HCT116 (cell line): ENCODE measurements at regions not wholly inside any gene's neighbourhood (a gene's known extent, or its start where the extent isn't known, plus 50 kb on each side); places are given as distances from the start of the nearest gene placed in this dataset.

Experiments
- ATAC-seq: fragments of 200-7000 bp; cut with Tn5 transposase; 2 replicates; pipeline ENCODE4 v1.9.1; 2020; ENCODE audit warnings: mild to moderate bottlenecking, moderate library complexity
- BruUV-seq: library from RNA; stranded (reverse); fragments of 400-500 nt; replicated peaks from 2 replicates; lab custom pipeline; 2021; lab: Mats Ljungman, UMichigan
- CTCF ChIA-PET: fragments of 300-600 bp; sonication (Branson Sonifier 250); formaldehyde crosslinking; loops from one replicate; lab custom pipeline; 2021; ENCODE audit warnings: antibody characterized with exemption; lab: Charles Lee
- POLR2A ChIA-PET: fragments of 300-600, 350-600 bp; sonication (Branson Sonifier 250); formaldehyde crosslinking; loops from one replicate; lab custom pipeline; 2021; ENCODE audit warnings: antibody characterized with exemption; lab: Charles Lee
- RAD21 ChIA-PET, 2 experiments: fragments of 300-600 bp; sonication (Branson Sonifier 250); formaldehyde crosslinking; loops; one replicate each; lab custom pipeline; 2023; ENCODE audit warnings: low total read pairs in 2 of 2; ENCODE audit not compliant: uncharacterized antibody in 2 of 2, unreplicated experiment in 2 of 2, low non-redundant PET in 1 of 2; lab: Charles Lee
- DNase-seq: peaks from one replicate; pipeline ENCODE4 v3.0.0-alpha.2; 2010; ENCODE audit warnings: low read depth, low spot score
- H2AFZ ChIP-seq: fragments of 200-600 bp; shearing (Covaris generic), sonication (generic); 2 replicates; pipeline ENCODE4 v1.6.1; 2017; ENCODE audit warnings: low read depth, mixed run types, mixed read lengths, antibody characterized with exemption, low read length; ENCODE audit not compliant: poor library complexity, severe bottlenecking
- H3K27ac ChIP-seq: 2 replicates; pipeline ENCODE4 v1.5.1; 2012; ENCODE audit warnings: low read depth, low read length
- H3K27me3 ChIP-seq: fragments of 200-600 bp; sonication (generic); 2 replicates; pipeline ENCODE4 v1.6.1; 2016; ENCODE audit warnings: mixed run types, low read length, mixed read lengths; ENCODE audit not compliant: insufficient read depth
- H3K36me3 ChIP-seq, 2 experiments: fragments of 200-500 bp in 1 of 2; fragments of 200-600 bp in 1 of 2; sonication (Bioruptor generic) in 1 of 2; sonication (generic) in 1 of 2; 2 replicates each; pipeline versions ENCODE4 v1.5.1 to v1.6.1; 2014 to 2016; ENCODE audit warnings: low read length in 2 of 2, inconsistent platforms in 1 of 2, mixed read lengths in 1 of 2, mixed run types in 1 of 2; ENCODE audit not compliant: insufficient read depth in 2 of 2, control insufficient read depth in 1 of 2
- H3K4me1 ChIP-seq, 2 experiments: fragments of 200-600 bp in 1 of 2; sonication (generic) in 1 of 2; 2 replicates each; pipeline versions ENCODE4 v1.5.1 to v1.6.1; 2012 to 2017; ENCODE audit warnings: low read length in 2 of 2, inconsistent platforms in 1 of 2, mild to moderate bottlenecking in 1 of 2, mixed read lengths in 1 of 2, mixed run types in 1 of 2, moderate library complexity in 1 of 2; ENCODE audit not compliant: insufficient read depth in 2 of 2, control insufficient read depth in 1 of 2
- H3K4me2 ChIP-seq: fragments of 200-600 bp; sonication (generic); 2 replicates; pipeline ENCODE4 v1.6.1; 2017; ENCODE audit warnings: mixed run types, low read length, mixed read lengths
- H3K4me3 ChIP-seq, 2 experiments: fragments of 200-600 bp in 1 of 2; sonication (generic) in 1 of 2; replicated peaks in 1 of 2; 2 replicates each; pipeline ENCODE4 v1.5.1; 2011 to 2016; ENCODE audit warnings: low read length in 2 of 2, control low read depth in 1 of 2, low read depth in 1 of 2, mild to moderate bottlenecking in 1 of 2, mixed read lengths in 1 of 2, mixed run types in 1 of 2
- H3K79me2 ChIP-seq: fragments of 200-600 bp; sonication (generic); 2 replicates; pipeline ENCODE4 v1.6.1; 2017; ENCODE audit warnings: mild to moderate bottlenecking, mixed run types, low read length, moderate library complexity, mixed read lengths; ENCODE audit not compliant: insufficient read depth
- H3K9ac ChIP-seq: fragments of 200-600 bp; sonication (generic); 2 replicates; pipeline ENCODE4 v1.6.1; 2016; ENCODE audit warnings: low read length, mixed read lengths
- H3K9me2 ChIP-seq: fragments of 200-600 bp; sonication (generic), shearing (Covaris generic); 2 replicates; pipeline ENCODE4 v1.6.1; 2017; ENCODE audit warnings: mixed run types, mild to moderate bottlenecking, moderate library complexity; ENCODE audit not compliant: insufficient read depth
- H3K9me3 ChIP-seq, 2 experiments: fragments of 200-500 bp in 1 of 2; fragments of 200-600 bp in 1 of 2; sonication (Bioruptor generic) in 1 of 2; sonication (generic) in 1 of 2; 2 replicates each; pipeline ENCODE4 v1.6.1; 2014 to 2017; ENCODE audit warnings: low read length in 2 of 2, mixed read lengths in 2 of 2, inconsistent platforms in 1 of 2, low read depth in 1 of 2, mild to moderate bottlenecking in 1 of 2, mixed run types in 1 of 2, moderate library complexity in 1 of 2; ENCODE audit not compliant: control insufficient read depth in 1 of 2, insufficient read depth in 1 of 2
- H4K20me1 ChIP-seq: fragments of 200-600 bp; sonication (generic), shearing (Covaris generic); 2 replicates; pipeline ENCODE4 v1.6.1; 2017; ENCODE audit warnings: mixed run types, mild to moderate bottlenecking, moderate library complexity; ENCODE audit not compliant: insufficient read depth
- CEBPB ChIP-seq: IDR thresholded peaks from 2 replicates; pipeline ENCODE4 v1.6.1; 2012; ENCODE audit warnings: low read depth
- ELF1 ChIP-seq: IDR thresholded peaks from 2 replicates; pipeline ENCODE4 v1.6.1; 2012; ENCODE audit warnings: low read depth, borderline replicate concordance
- EZH2 ChIP-seq: fragments of 200-600 bp; sonication (generic); IDR thresholded peaks from 2 replicates; pipeline ENCODE4 v1.6.1; 2017; ENCODE audit warnings: antibody characterized with exemption, mixed run types
- EZH2phosphoT487 ChIP-seq: fragments of 200-600 bp; IDR thresholded peaks from 2 replicates; pipeline ENCODE4 v1.6.1; 2018; ENCODE audit warnings: antibody characterized with exemption, borderline replicate concordance
- JUND ChIP-seq: IDR thresholded peaks from 2 replicates; pipeline ENCODE4 v1.6.1; 2012
- POLR2AphosphoS5 ChIP-seq: IDR thresholded peaks from 2 replicates; pipeline ENCODE4 v1.6.1; 2011; ENCODE audit warnings: mild to moderate bottlenecking, low read depth, low read length, moderate library complexity
- RAD21 ChIP-seq: IDR thresholded peaks from 2 replicates; pipeline ENCODE4 v1.6.1; 2012; ENCODE audit warnings: low read depth, mild to moderate bottlenecking
- SRF ChIP-seq: IDR thresholded peaks from 2 replicates; pipeline ENCODE4 v1.6.1; 2012; ENCODE audit warnings: low read depth
- YY1 ChIP-seq: IDR thresholded peaks from 2 replicates; pipeline ENCODE4 v1.6.1; 2011; ENCODE audit warnings: low read length, low read depth, moderate library complexity, mild to moderate bottlenecking; ENCODE audit not compliant: insufficient replicate concordance; ENCODE audit errors: extremely low read depth
- ZFX ChIP-seq: fragments of 450-650 bp; IDR thresholded peaks from 2 replicates; pipeline ENCODE4 v1.6.1; 2017
- ZNF274 ChIP-seq: fragments of 200-500 bp; sonication (Bioruptor generic); IDR thresholded peaks from 2 replicates; pipeline ENCODE4 v1.6.1; 2014; ENCODE audit warnings: mild to moderate bottlenecking, low read depth, low read length, inconsistent platforms
- intact Hi-C: fragments of 100-400 bp; cut with micrococcal nuclease; formaldehyde crosslinking; loops from 2 replicates; pipeline ENCODE4 v1.10.0; 2022
- TF ChIP-seq, protein P1 (sequence below), 3 experiments: fragments of 200-600 bp in 1 of 3; sonication (generic) in 1 of 3; IDR thresholded peaks in 2 of 3; conservative IDR thresholded peaks in 1 of 3; 2 replicates each; pipeline ENCODE4 v1.5.1; 2012 to 2017; ENCODE audit warnings: low read depth in 2 of 3, low read length in 2 of 3, antibody characterized with exemption in 1 of 3, borderline replicate concordance in 1 of 3, control low read depth in 1 of 3, mild to moderate bottlenecking in 1 of 3, mixed read lengths in 1 of 3, mixed run types in 1 of 3, moderate library complexity in 1 of 3; ENCODE audit not compliant: insufficient read depth in 1 of 3
- TF ChIP-seq, protein P2 (sequence below): IDR thresholded peaks from 2 replicates; pipeline ENCODE4 v1.6.1; 2012
- TF ChIP-seq, protein P3 (sequence below): IDR thresholded peaks from 2 replicates; pipeline ENCODE4 v1.6.1; 2011; ENCODE audit warnings: mild to moderate bottlenecking, low read length, moderate library complexity; ENCODE audit not compliant: insufficient replicate concordance; ENCODE audit errors: extremely low read depth

DNA sequence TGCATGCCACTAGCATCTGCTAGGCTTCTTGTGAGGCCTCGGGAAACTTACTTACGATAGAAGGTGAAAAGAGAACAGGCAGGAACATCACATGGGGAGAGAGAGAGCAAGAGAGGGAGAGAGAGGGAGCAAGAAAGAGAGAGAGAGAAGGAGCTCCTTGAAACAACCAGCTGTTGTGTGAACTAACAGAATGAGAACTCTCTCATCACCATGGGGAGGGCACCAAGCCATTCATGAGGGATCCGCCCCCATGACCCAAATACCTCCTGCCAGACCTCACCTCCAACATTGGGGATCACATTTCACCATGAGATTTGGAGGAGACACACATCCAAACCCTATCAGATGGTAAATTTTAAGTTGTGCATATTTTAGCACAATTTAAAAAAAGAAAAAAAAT lies 1217.2 kb downstream of the TYW1 start:
- Histone ChIP-seq H2AFZ (no peak overlapping the region), H3K9me3 (peaks cover 0 to 5% of the 10 kb centered on the region in 2 experiments; a peak in 2 of 4 replicates), H3K9me2 (no peaks in the 10 kb centered on the region), H3K36me3 (no peaks in the 10 kb centered on the region), H3K4me2 (no peak overlapping the region), H3K27me3 (no peaks in the 10 kb centered on the region), H3K4me1 (no peaks in the 10 kb centered on the region), H3K79me2 (no peaks in the 10 kb centered on the region), H3K27ac (no peak overlapping the region), H3K9ac (no peak overlapping the region), H4K20me1 (no peaks in the 10 kb centered on the region), H3K4me3 (no peak overlapping the region)
- intact Hi-C loops: no loop called here
- CTCF ChIA-PET: no interaction called here
- RAD21 ChIA-PET: no interaction called here
- POLR2A ChIA-PET: no interaction called here
- no TSS peak for BruUV-seq
- ATAC-seq (no peak), DNase-seq (no peak)
- TF ChIP-seq ZFX (no peak), YY1 (no peak), ZNF274 (no peak), RAD21 (no peak), SRF (no peak), CEBPB (no peak)
- TF ChIP-seq, protein P1, sequence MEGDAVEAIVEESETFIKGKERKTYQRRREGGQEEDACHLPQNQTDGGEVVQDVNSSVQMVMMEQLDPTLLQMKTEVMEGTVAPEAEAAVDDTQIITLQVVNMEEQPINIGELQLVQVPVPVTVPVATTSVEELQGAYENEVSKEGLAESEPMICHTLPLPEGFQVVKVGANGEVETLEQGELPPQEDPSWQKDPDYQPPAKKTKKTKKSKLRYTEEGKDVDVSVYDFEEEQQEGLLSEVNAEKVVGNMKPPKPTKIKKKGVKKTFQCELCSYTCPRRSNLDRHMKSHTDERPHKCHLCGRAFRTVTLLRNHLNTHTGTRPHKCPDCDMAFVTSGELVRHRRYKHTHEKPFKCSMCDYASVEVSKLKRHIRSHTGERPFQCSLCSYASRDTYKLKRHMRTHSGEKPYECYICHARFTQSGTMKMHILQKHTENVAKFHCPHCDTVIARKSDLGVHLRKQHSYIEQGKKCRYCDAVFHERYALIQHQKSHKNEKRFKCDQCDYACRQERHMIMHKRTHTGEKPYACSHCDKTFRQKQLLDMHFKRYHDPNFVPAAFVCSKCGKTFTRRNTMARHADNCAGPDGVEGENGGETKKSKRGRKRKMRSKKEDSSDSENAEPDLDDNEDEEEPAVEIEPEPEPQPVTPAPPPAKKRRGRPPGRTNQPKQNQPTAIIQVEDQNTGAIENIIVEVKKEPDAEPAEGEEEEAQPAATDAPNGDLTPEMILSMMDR (IDR thresholded peaks at IDR 0.05 in 2 of 3, conservative IDR thresholded peaks at IDR 0.05 in 1 of 3; ENCODE audit: borderline replicate concordance in 1 of 3, insufficient read depth in 1 of 3, low read depth in 2 of 3, low read length in 2 of 3): no peak
- TF ChIP-seq, protein P2, sequence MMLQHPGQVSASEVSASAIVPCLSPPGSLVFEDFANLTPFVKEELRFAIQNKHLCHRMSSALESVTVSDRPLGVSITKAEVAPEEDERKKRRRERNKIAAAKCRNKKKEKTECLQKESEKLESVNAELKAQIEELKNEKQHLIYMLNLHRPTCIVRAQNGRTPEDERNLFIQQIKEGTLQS: no peak

DNA sequence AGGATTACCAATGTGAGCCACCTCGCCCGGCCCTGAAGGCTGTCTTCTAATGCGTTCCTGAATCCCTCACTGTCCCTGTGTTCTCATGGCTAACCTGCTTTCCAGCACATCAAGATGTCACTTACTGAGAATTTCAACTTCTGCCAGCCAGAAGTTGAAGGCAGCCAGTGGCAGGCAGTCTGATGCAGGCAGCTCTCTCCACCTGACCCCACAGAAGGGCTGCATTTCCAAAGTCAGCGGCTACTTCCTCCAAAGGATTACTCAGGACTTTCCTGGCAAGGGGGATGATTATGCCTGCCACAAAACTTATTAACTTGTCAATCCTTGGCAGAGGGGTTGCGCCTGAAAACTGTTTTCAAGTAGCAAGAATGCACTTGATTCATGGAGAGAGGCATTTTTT lies 1219.4 kb downstream of the TYW1 start:
- ChIA-PET CTCF (no interaction called here), POLR2A (no interaction called here), RAD21 (no interaction called here)
- H3K36me3 ChIP-seq: no peaks in the 10 kb centered on the region
- no peak overlapping the region for H3K4me2 ChIP-seq
- BruUV-seq: no TSS peak
- no peak overlapping the region for H2AFZ ChIP-seq
- H3K9ac ChIP-seq: no peak overlapping the region
- H3K9me2 ChIP-seq: no peaks in the 10 kb centered on the region
- TF ChIP-seq, protein P3, sequence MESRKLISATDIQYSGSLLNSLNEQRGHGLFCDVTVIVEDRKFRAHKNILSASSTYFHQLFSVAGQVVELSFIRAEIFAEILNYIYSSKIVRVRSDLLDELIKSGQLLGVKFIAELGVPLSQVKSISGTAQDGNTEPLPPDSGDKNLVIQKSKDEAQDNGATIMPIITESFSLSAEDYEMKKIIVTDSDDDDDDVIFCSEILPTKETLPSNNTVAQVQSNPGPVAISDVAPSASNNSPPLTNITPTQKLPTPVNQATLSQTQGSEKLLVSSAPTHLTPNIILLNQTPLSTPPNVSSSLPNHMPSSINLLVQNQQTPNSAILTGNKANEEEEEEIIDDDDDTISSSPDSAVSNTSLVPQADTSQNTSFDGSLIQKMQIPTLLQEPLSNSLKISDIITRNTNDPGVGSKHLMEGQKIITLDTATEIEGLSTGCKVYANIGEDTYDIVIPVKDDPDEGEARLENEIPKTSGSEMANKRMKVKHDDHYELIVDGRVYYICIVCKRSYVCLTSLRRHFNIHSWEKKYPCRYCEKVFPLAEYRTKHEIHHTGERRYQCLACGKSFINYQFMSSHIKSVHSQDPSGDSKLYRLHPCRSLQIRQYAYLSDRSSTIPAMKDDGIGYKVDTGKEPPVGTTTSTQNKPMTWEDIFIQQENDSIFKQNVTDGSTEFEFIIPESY: no peak
- no peak for TF ChIP-seq POLR2AphosphoS5
- TF ChIP-seq ZNF274: no peak
- no peak for TF ChIP-seq JUND
- TF ChIP-seq ELF1: no peak
- no peak for TF ChIP-seq CEBPB
- no peak for TF ChIP-seq EZH2
- TF ChIP-seq EZH2phosphoT487: no peak
- H3K79me2 ChIP-seq: no peaks in the 10 kb centered on the region
- H3K27ac ChIP-seq: no peak overlapping the region
- ATAC-seq (no peak), DNase-seq (no peak)
- H3K4me1 ChIP-seq: no peaks in the 10 kb centered on the region
- no peak overlapping the region for H3K4me3 ChIP-seq
- H4K20me1 ChIP-seq: no peaks in the 10 kb centered on the region
- peaks cover 0 to 5% of the 10 kb centered on the region in 2 experiments; a peak in 2 of 4 replicates for H3K9me3 ChIP-seq
- intact Hi-C loops: no loop called here
- H3K27me3 ChIP-seq: no peaks in the 10 kb centered on the region
